ENCODE measurements at regions not wholly inside any gene's neighbourhood (a gene's known extent, or its start where the extent isn't known, plus 50 kb on each side); places are given as distances from the start of the nearest gene placed in this dataset.

- no peak overlapping the region for H3K4me3 ChIP-seq (ENCODE audit: low read length)
- DNase-seq (ENCODE audit: low read depth), result no peak
- no peak for TF ChIP-seq CTCF (conservative IDR thresholded peaks at IDR 0.05; ENCODE audit: low read length)
Observed at GRCh38 chr12:87038098-87038497, 781.9 kb upstream of the MGAT4C start.

- DNase-seq (ENCODE audit: low read depth), result no peak
- no peak for TF ChIP-seq CTCF (conservative IDR thresholded peaks at IDR 0.05; ENCODE audit: low read length)
- H3K4me3 ChIP-seq (ENCODE audit: low read length), result no peak overlapping the region
Observed at GRCh38 chr12:87025976-87026375, 769.8 kb upstream of the MGAT4C start.

- TF ChIP-seq CTCF (conservative IDR thresholded peaks at IDR 0.05; ENCODE audit: low read length), result no peak
- no peak for DNase-seq (ENCODE audit: low read depth)
- H3K4me3 ChIP-seq (ENCODE audit: low read length), result no peak overlapping the region
Observed at GRCh38 chr12:87021400-87021799, 765.2 kb upstream of the MGAT4C start.

- H3K4me3 ChIP-seq (ENCODE audit: low read length), result no peak overlapping the region
- DNase-seq (ENCODE audit: low read depth), result no peak
- TF ChIP-seq CTCF (conservative IDR thresholded peaks at IDR 0.05; ENCODE audit: low read length), result no peak
Observed at GRCh38 chr12:87020071-87020470, 763.9 kb upstream of the MGAT4C start.

- H3K4me3 ChIP-seq (ENCODE audit: low read length), result no peak overlapping the region
- no peak for TF ChIP-seq CTCF (conservative IDR thresholded peaks at IDR 0.05; ENCODE audit: low read length)
- no peak for DNase-seq (ENCODE audit: low read depth)
Observed at GRCh38 chr12:87015352-87015751, 759.2 kb upstream of the MGAT4C start.

GRCh38 chr12:87008785-87009384, 752.7 kb upstream of the MGAT4C start:
- H3K4me3 ChIP-seq (ENCODE audit: low read length), result no peak overlapping the region
- DNase-seq (ENCODE audit: low read depth), result no peak
- TF ChIP-seq CTCF (conservative IDR thresholded peaks at IDR 0.05; ENCODE audit: low read length), result no peak

GRCh38 chr12:87001102-87001501, 744.9 kb upstream of the MGAT4C start:
- no peak for TF ChIP-seq CTCF (conservative IDR thresholded peaks at IDR 0.05; ENCODE audit: low read length)
- no peak for DNase-seq (ENCODE audit: low read depth)
- no peak overlapping the region for H3K4me3 ChIP-seq (ENCODE audit: low read length)

Measured in AG10803 (cell line).